ENCODE measurements at regions not wholly inside any gene's neighbourhood (a gene's known extent, or its start where the extent isn't known, plus 50 kb on each side); places are given as distances from the start of the nearest gene placed in this dataset.
"Not testable (repeated sequence)": the region's sequence is repeated elsewhere in the genome, so short reads cannot be mapped to it uniquely, and the experiment has no call there.

DNA sequence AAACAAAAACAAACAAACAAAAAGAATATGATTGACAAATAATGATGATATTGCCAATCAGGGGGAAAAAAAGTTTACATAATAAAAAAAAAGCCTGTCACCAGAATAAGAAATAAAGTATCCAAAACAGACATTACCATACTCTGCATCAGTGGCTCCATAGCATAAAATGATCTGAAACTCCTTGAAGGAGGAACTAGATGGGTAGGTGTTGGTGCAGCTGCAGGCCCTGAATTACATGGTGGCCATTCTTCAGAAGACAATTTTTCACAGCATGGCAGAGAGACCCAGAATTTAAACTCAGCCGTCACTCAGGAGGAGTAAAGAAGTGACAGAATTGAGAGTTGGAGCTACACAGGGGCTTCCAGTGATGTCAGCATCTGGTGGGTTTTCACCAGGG lies 60.2 kb downstream of the GLUL start:
- no peak for DNase-seq (ENCODE audit: low read depth)

DNA sequence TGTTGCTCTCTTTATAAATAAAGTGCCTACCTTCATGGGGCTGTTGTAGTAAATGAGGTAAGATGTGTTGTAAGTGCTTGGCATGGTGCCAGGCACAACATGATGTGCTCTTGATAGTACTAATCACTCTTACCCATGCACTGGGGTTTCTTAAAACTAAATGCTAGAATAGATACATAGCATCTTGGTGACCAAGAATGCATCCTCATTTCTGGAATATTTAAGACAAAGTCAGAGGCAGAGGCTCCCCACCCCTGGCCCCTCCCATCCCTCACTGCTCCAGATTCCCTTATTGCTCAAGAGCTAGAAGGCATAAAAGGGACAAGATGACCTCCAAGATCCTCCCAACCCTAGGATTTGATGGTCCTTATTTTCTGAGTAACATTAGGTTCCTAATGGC lies 61.3 kb downstream of the GLUL start:
- DNase-seq (ENCODE audit: low read depth): no peak

- DNase-seq (ENCODE audit: low read depth): no peak
These were observed 62.1 kb downstream of the GLUL start for GRCh38 chr1:182329471-182329870.

DNA sequence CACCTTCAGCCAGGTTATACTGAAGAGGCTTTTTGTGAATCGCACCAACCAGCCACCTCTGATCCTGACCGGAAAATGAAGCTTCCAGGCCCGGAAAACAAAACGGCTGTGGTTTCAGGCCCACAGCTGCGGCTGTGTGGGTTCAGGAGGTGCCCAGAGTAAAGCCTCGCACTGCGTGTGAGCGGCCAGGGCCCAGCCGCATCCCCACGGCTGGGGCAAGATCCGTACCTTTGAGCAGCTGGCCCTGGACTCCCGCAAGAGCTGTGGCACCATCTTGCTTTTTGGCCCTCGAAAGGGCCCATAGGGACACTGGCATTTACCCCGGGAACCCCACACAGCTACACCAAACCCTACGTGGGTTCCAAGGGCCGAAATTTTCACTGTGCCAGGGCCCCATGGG lies 63.0 kb downstream of the GLUL start:
- DNase-seq (ENCODE audit: low read depth): no peak

- no peak for DNase-seq (ENCODE audit: low read depth)
These were observed 66.3 kb downstream of the GLUL start for GRCh38 chr1:182325339-182325738.

DNA sequence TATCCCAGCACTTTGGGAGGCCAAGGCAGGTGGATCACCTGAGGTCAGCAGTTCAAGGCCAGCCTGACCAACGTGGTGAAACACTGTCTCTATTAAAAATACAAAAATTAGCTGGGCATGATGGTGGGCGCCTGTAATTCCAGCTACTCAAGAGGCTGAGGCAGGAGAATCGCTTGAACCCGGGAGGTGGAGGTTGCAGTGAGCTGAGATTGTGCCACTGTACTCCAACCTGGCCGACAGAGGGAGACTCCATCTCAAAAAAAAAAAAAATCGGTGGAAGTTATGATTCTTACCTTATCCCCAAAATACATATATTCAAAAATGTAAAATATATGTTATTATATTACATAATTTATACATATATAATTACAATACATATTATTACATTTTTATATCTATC lies 70.1 kb downstream of the GLUL start:
- DNase-seq (ENCODE audit: low read depth): not testable (repeated sequence)

DNA sequence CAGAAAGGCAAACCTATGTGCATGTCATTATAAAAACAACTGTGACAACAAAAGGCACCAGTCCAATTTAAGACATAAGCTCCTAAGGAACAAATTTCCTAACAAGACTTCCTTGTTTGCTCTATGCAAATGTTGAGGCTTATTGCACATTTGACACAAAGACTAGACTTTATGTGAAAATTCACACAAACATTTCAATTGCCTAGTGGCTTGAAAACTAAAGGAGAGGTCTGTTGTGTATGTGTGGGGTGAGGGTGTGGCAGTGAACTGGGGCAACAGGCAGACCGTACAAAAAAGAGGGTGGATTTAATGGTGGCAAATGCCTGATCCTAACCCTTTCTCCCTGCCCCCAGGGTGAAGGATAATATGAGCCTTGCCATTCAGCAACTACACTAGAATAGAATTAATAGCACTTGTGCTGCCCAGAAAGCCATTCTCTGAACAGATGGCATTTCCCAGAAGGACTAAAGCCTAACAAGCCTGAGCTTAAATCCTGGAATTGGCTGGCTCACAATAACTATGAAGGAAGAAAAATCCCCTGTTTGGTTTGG lies 73.9 kb downstream of the GLUL start:
- DNase-seq (ENCODE audit: low read depth): no peak

DNA sequence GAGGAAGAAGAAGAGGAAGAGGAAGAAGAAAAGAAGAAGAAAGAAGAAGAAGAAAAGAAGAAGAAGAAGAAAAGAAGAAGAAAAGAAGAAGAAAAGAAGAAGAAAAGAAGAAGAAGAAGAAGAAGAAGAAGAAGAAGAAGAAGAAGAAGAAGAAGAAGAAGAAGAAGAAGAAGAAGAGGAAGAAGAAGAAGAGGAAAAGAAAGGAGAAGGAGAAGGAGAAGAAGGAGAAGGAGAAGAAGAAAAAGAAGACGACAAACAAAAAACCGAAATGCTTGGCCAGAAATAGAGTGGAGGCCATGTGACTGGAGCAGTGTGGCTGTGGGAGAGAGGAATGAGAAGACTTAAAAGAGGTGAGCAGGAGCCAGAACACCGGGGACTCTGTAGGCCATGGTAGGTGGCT lies 75.1 kb downstream of the GLUL start:
- DNase-seq (ENCODE audit: low read depth): not testable (repeated sequence)

GRCh38 chr1:182315167-182315556 lies 76.4 kb downstream of the GLUL start:
- DNase-seq (ENCODE audit: low read depth): no peak

DNA sequence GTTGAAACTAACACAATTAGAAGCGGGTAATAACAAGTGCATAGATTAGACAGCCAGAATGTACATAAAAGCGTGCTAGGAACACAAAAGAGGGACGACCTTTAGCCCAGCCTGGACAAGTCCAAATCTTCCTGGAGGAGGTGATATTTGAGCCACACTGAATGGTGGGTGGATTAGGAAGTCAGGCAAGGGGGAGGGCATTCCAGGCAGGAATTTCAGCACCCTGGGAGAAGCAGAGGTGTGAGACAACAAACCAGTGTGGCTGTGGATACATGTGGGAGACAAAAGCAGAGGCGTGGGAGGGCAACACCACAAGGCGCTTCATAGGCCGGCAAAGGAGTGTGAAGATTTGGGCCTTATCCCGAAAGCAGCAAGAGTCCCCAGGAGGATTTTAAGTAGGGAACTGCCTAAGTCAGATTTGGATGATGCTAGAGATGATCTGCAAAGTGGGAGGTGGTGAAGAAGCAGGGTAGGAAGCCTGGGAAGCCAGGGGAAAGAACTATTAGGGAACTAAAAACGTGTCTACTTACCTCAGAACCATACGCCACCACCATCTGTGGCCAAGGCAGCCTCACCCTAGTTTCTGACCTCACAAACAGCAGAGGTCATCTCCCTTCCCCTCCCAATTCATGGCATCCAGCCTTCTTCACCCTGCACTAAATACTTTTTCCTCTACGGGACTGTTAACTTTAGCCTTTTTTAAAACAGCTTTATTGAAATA lies 81.8 kb downstream of the GLUL start:
- DNase-seq (ENCODE audit: low read depth): no peak

DNA sequence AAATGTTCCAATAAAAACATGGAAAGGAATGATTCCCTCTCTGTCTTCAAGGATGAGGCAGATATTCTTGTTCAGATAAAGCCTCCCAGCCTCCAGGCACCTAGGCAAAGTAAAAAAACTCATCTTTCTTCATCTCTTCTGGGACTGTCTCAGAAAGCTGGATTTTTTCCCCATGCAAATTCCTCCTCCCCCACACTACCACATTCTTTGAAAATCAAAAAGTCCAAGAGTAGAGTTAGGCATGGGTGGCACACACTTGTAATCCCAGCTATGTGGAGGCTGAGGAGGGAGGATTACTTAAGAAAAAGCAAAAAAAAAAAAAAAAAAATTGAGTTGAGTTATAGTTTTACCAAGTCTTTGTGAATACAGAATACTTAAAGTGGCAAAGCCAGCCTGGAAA lies 82.8 kb downstream of the GLUL start:
- no peak for DNase-seq (ENCODE audit: low read depth)

DNA sequence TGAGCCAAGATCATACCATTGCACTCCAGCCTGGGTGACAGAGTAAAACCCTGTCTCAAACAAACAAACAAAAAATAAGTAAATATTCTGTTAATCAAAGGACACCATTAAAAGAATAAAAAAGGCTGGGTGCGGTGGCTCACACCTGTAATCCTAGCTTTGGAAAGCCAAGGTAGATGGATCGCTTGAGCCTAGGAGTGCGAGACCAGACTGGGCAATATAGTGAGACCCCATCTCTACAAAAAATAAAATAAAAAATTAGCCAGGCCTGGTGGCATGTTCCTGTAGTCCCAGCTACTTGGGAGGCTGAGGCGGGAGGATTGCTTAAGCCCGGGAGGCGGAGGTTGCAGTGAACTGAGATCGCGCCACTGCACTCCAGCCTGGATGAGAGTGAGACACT lies 84.1 kb downstream of the GLUL start:
- DNase-seq (ENCODE audit: low read depth): not testable (repeated sequence)

DNA sequence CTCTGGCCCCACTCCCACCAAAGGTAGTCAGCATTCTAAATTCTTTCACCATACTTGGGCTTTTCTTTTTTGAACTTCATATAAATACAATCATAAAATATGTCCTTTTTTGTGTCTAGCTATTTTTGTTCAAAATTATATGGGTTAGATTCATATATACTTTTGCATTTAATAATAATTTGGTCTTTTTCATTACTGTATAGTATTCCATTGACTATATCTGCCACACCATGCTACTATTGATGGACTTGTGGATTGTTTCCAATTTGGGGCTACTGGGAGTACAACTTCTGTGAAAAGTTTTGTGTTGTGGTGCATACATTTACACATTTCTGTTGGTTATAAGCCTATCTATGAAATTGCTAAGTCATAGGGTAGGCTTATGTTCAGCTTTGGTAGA lies 85.7 kb downstream of the GLUL start:
- no peak for DNase-seq (ENCODE audit: low read depth)

- no peak for DNase-seq (ENCODE audit: low read depth)
These were observed 87.0 kb downstream of the GLUL start for GRCh38 chr1:182304627-182305026.

DNA sequence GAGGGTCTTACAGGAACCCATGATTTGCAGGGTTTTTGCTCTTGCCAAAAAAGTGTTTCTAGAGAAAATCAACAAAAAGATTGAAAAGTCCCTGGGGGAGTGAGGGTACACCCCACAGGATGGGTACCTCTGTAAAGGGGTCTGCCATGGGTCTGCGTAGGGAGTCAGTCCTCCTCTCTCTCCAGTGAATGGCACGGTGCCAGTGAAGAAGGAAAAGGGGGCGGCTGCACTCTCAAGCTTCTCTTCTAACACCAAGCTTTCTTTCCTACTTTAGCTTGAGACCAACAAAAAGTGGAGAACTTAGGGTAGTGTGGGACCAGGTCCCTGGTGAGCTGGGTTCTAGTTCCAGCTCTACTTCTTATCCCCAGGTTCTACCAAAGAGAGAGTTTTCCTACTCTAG lies 87.4 kb downstream of the GLUL start:
- no peak for DNase-seq (ENCODE audit: low read depth)

DNA sequence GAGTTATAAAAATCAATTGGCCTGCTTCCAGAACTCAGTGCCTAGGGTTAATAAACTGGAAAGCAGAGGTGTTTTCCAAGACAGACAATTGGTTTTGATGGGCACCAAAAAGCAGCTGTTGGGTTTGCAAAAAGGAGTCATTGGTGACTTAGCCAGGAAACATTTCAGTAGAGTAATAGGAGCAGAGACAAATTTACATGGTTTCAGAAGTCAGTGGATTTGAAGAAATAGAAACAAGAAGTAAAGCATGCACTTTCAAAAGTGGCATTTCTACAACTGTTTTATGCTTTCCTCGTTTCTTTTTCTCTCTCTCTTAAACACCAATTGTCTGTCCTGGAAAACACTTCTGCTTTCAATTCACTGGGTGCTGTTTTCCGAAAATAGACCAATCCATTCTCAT lies 87.8 kb downstream of the GLUL start:
- DNase-seq (ENCODE audit: low read depth): no peak

GRCh38 chr1:182301467-182302198 lies 90.0 kb downstream of the GLUL start:
- DNase-seq (ENCODE audit: low read depth): no peak

DNA sequence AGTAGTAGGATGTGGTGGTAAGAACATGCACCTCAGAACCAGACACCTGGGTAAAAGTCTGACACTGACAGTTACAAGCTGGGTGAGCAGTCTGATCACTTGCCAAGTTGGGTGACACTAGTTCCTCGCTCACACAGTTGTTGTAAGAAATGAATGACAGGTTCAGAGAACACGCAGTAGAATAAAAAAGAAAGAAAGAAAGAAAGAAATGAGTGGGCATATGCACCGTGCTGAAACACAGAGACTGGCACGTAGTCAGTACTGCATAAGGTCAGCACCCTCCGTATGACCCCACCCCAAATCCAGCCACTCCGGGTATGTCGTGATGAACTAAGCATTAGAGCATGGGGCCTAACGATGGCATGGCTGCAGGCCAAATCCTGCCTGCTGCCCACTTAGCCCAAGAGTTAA lies 90.6 kb downstream of the GLUL start:
- DNase-seq (ENCODE audit: low read depth): no peak

DNA sequence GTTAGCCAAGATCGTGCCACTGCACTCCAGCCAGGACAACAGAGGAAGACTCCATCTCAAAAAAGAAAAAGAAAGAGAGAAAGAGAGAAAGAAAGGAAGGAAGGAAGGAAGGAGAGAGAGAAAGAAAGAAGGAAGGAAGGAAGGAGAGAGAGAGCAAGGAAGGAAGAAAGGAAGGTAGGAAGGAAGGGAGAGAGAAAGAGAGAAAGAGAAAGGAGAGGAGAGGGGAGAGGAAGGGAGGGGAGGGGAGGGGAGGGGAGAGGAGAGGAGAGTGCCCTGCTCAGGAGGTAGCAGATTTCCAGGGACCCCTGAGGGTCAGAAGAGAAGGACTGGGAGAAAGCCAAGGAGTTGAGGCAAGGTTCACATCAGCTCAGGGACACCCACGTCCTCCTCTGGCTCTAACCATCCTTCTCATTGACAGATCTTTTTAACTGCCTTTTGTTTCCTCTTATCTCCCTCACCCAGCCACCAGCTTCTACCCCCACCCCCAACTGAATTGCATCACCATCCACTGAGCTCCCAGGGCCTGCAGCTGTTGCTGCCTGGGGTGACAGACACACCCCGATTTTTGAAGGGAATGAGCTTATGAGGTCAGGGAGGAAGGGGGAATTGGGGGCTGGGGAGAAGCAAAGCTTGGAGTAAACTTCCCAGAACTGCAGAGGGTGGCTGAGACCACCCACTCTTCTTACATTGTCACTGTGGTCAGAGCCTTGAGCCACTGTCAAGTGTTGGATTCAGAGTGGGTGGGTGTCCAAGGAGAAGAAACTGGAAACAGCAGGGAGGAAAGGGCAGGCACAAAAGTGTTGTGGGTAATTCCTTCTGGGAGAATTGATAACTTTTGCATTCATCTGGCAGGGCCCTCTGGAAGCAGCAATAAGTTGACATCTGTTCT lies 91.6 kb downstream of the GLUL start:
- DNase-seq (ENCODE audit: low read depth): no peak

DNA sequence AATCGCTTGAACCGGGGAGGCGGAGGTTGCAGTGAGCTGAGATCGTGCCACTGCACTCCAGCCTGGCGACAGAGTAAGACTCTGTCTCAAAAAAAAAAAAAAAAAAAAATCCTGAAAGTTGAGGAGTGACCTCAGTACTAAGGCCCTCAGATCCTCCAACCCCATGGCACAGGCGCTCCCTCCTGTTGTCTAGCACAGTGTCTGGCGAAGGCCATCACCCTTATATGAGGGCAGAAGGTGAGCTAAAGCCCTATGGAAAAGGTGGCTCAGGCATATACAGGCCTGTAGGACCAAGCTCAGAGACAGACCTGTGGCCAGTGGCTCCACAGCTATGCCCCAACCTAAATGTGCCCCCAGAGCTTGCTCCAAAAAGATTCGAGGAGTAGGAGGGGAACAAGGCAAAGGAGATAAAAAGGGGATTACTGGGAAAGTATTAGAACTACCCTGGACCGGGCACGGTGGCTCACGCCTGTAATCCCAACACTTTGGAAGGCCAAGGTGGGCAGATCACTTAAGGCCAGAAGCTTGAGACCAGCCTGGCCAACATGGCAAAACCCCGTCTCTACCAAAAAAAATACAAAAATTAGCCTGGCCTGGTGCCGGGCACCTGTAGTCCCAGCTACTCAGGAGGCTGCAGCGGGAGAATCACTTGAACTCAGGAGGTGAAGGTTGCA lies 92.4 kb downstream of the GLUL start:
- DNase-seq (ENCODE audit: low read depth): not testable (repeated sequence)

- no peak for DNase-seq (ENCODE audit: low read depth)
These were observed 94.3 kb downstream of the GLUL start for GRCh38 chr1:182297335-182297734.

- DNase-seq (ENCODE audit: low read depth): no peak
These were observed 95.9 kb downstream of the GLUL start for GRCh38 chr1:182295697-182296096.
